Trophoblast cell (in vitro differentiated cells and primary cell): ENCODE measurements at regions not wholly inside any gene's neighbourhood (a gene's known extent, or its start where the extent isn't known, plus 50 kb on each side); places are given as distances from the start of the nearest gene placed in this dataset.
A peak's percentile ranks its signal among the peaks of the same experiment; 100 is the strongest.

Experiments
- DNase-seq, 2 donors: peaks; one replicate each; pipeline ENCODE4 v3.0.0-alpha.2; 2016
- H2AFZ ChIP-seq: 2 replicates; pipeline ENCODE4 v1.6.1; 2013; ENCODE audit warnings: low read length, moderate library complexity, mild to moderate bottlenecking; ENCODE audit not compliant: insufficient read depth, poor library complexity
- H2AK5ac ChIP-seq: 2 replicates; pipeline ENCODE4 v1.6.1; 2013; ENCODE audit warnings: mild to moderate bottlenecking, low read length
- H2BK120ac ChIP-seq: 2 replicates; pipeline ENCODE4 v1.6.1; 2013; ENCODE audit warnings: low read length, mild to moderate bottlenecking, moderate library complexity; ENCODE audit not compliant: insufficient read depth, poor library complexity
- H2BK12ac ChIP-seq: 2 replicates; pipeline ENCODE4 v1.6.1; 2013; ENCODE audit warnings: mild to moderate bottlenecking, low read length, moderate library complexity
- H2BK5ac ChIP-seq: 2 replicates; pipeline ENCODE4 v1.6.1; 2013; ENCODE audit warnings: low read length, low read depth, moderate library complexity, mild to moderate bottlenecking; ENCODE audit not compliant: poor library complexity
- H3K14ac ChIP-seq: 2 replicates; pipeline ENCODE4 v1.6.1; 2013; ENCODE audit warnings: mild to moderate bottlenecking, low read length
- H3K18ac ChIP-seq: 2 replicates; pipeline ENCODE4 v1.6.1; 2013; ENCODE audit warnings: mild to moderate bottlenecking, low read length
- H3K23ac ChIP-seq: 2 replicates; pipeline ENCODE4 v1.6.1; 2013; ENCODE audit warnings: low read length
- H3K27ac ChIP-seq: 2 replicates; pipeline ENCODE4 v1.5.1; 2013; ENCODE audit warnings: low read depth, mild to moderate bottlenecking, inconsistent platforms, low read length, moderate library complexity
- H3K27me3 ChIP-seq: 2 replicates; pipeline ENCODE4 v1.6.1; 2013; ENCODE audit warnings: inconsistent platforms, mild to moderate bottlenecking, low read length, moderate library complexity; ENCODE audit not compliant: insufficient read depth
- H3K36me3 ChIP-seq, 2 experiments: 1 replicate in 1 of 2; 2 replicates in 1 of 2; pipeline ENCODE4 v1.6.1; 2013; ENCODE audit warnings: low read length in 2 of 2, mild to moderate bottlenecking in 2 of 2, moderate library complexity in 1 of 2; ENCODE audit not compliant: insufficient read depth in 2 of 2, control insufficient read depth in 1 of 2
- H3K4ac ChIP-seq: 2 replicates; pipeline ENCODE4 v1.6.1; 2013; ENCODE audit warnings: low read depth, mild to moderate bottlenecking, low read length, moderate library complexity
- H3K4me1 ChIP-seq, 2 experiments: 1 replicate in 1 of 2; 2 replicates in 1 of 2; pipeline ENCODE4 v1.6.1; 2013; ENCODE audit warnings: low read length in 2 of 2, mild to moderate bottlenecking in 2 of 2, moderate library complexity in 1 of 2; ENCODE audit not compliant: insufficient read depth in 2 of 2, control insufficient read depth in 1 of 2
- H3K4me2 ChIP-seq: 2 replicates; pipeline ENCODE4 v1.6.1; 2013; ENCODE audit warnings: inconsistent platforms, mild to moderate bottlenecking, low read length, moderate library complexity
- H3K4me3 ChIP-seq: 2 replicates; pipeline ENCODE4 v1.5.1; 2013; ENCODE audit warnings: mild to moderate bottlenecking, low read depth, low read length, inconsistent platforms
- H3K79me1 ChIP-seq: one replicate; pipeline ENCODE4 v1.6.1; 2013; ENCODE audit warnings: low read length
- H3K79me2 ChIP-seq: 2 replicates; pipeline ENCODE4 v1.6.1; 2013; ENCODE audit warnings: low read length, mild to moderate bottlenecking; ENCODE audit not compliant: control insufficient read depth, insufficient read depth, poor library complexity
- H3K9ac ChIP-seq: 2 replicates; pipeline ENCODE4 v1.6.1; 2013; ENCODE audit warnings: mild to moderate bottlenecking, low read length
- H3K9me3 ChIP-seq: 2 replicates; pipeline ENCODE4 v1.6.1; 2013; ENCODE audit warnings: low read depth, mild to moderate bottlenecking, control low read depth, inconsistent platforms, low read length; ENCODE audit not compliant: insufficient read depth
- H4K12ac ChIP-seq: 2 replicates; pipeline ENCODE4 v1.6.1; 2013; ENCODE audit warnings: low read depth, mild to moderate bottlenecking, low read length, moderate library complexity
- H4K8ac ChIP-seq: 2 replicates; pipeline ENCODE4 v1.6.1; 2013; ENCODE audit warnings: low read depth, mild to moderate bottlenecking, low read length, moderate library complexity
- H4K91ac ChIP-seq: one replicate; pipeline ENCODE4 v1.6.1; 2013; ENCODE audit warnings: low read depth, mild to moderate bottlenecking, low read length, moderate library complexity
- WGBS: extraction: QIAGEN DNeasy Blood & Tissue Kit; methylation state at CpG from one replicate; pipeline ENCODE4 v1.1.7; 2013; ENCODE audit warnings: missing lambda C conversion rate; ENCODE audit not compliant: insufficient read length, insufficient coverage; ENCODE audit errors: extremely low coverage; 5-methylcytosine and 5-hydroxymethylcytosine counted together

GRCh38 chr13:47813718-47814117 is 187.4 kb downstream of the SUCLA2 start:
- Histone ChIP-seq H2BK12ac (no peak overlapping the region), H3K4me1 (peaks cover 6 to 7% of the 10 kb centered on the region in 2 experiments), H4K12ac (no peak overlapping the region), H3K27ac (no peak overlapping the region), H2BK5ac (no peak overlapping the region), H4K91ac (no peak overlapping the region), H3K23ac (no peak overlapping the region), H3K18ac (no peak overlapping the region), H2BK120ac (no peak overlapping the region), H2AFZ (no peak overlapping the region), H3K14ac (no peak overlapping the region), H3K4ac (no peak overlapping the region), H3K36me3 (no peaks in the 10 kb centered on the region), H4K8ac (no peak overlapping the region), H2AK5ac (no peak overlapping the region), H3K79me1 (peaks cover 2% of the 10 kb centered on the region), H3K27me3 (no peaks in the 10 kb centered on the region), H3K4me2 (no peak overlapping the region), H3K79me2 (peaks cover 2% of the 10 kb centered on the region), H3K9me3 (no peaks in the 10 kb centered on the region), H3K9ac (no peak overlapping the region), H3K4me3 (no peak overlapping the region)
- WGBS, result no CpG with 5 or more reads among the region's 1 CpG
- no peak for DNase-seq

GRCh38 chr13:47809411-47809810 is 191.7 kb downstream of the SUCLA2 start:
- no peak overlapping the region for H3K18ac ChIP-seq
- H3K27me3 ChIP-seq, result no peaks in the 10 kb centered on the region

GRCh38 chr13:47803131-47803530 is 197.9 kb downstream of the SUCLA2 start:
- Histone ChIP-seq H3K79me2 (no peaks in the 10 kb centered on the region), H3K23ac (no peak overlapping the region), H2BK120ac (no peak overlapping the region), H3K14ac (no peak overlapping the region), H2AK5ac (no peak overlapping the region), H3K79me1 (no peaks in the 10 kb centered on the region), H3K27me3 (no peaks in the 10 kb centered on the region), H2AFZ (no peak overlapping the region), H4K12ac (no peak overlapping the region), H2BK5ac (no peak overlapping the region), H3K4me3 (no peak overlapping the region), H3K4ac (no peak overlapping the region), H3K4me1 (no peaks in the 10 kb centered on the region), H3K27ac (no peak overlapping the region), H3K18ac (no peak overlapping the region), H3K4me2 (no peak overlapping the region), H3K9ac (no peak overlapping the region), H4K91ac (no peak overlapping the region), H4K8ac (no peak overlapping the region), H3K9me3 (peaks cover 1% of the 10 kb centered on the region), H3K36me3 (no peaks in the 10 kb centered on the region), H2BK12ac (no peak overlapping the region)
- no CpG with 5 or more reads among the region's 2 CpGs for WGBS
- peak; percentile 51 to 91 for DNase-seq

More at GRCh38 chr13:47809411-47809810, 191.7 kb downstream of the SUCLA2 start:
- Histone ChIP-seq H3K9me3 (no peaks in the 10 kb centered on the region), H2BK120ac (no peak overlapping the region), H3K79me2 (peaks cover 2% of the 10 kb centered on the region), H4K91ac (no peak overlapping the region), H3K36me3 (no peaks in the 10 kb centered on the region), H3K23ac (no peak overlapping the region), H2BK5ac (no peak overlapping the region), H3K4me1 (peaks cover 2 to 3% of the 10 kb centered on the region in 2 experiments), H2AK5ac (no peak overlapping the region), H4K8ac (no peak overlapping the region), H3K79me1 (peaks cover 2% of the 10 kb centered on the region), H3K4me2 (peak overlapping the region; percentile 25), H3K14ac (no peak overlapping the region), H4K12ac (no peak overlapping the region), H3K27ac (no peak overlapping the region), H2AFZ (no peak overlapping the region), H3K9ac (no peak overlapping the region), H3K4ac (no peak overlapping the region), H3K4me3 (no peak overlapping the region), H2BK12ac (no peak overlapping the region)
- peak; percentile 72 to 92 for DNase-seq
- WGBS, result no CpG with 5 or more reads among the region's 1 CpG

- Histone ChIP-seq H3K27ac (no peak overlapping the region), H3K4me1 (peaks cover 0 to 3% of the 10 kb centered on the region in 2 experiments), H3K36me3 (no peaks in the 10 kb centered on the region), H4K12ac (no peak overlapping the region), H3K18ac (no peak overlapping the region), H3K4me3 (no peak overlapping the region), H2AFZ (no peak overlapping the region), H3K79me2 (no peaks in the 10 kb centered on the region), H3K27me3 (no peaks in the 10 kb centered on the region), H2BK120ac (no peak overlapping the region), H3K9ac (no peak overlapping the region), H3K14ac (no peak overlapping the region), H2BK12ac (no peak overlapping the region), H4K91ac (no peak overlapping the region), H3K4ac (no peak overlapping the region), H3K23ac (no peak overlapping the region), H2BK5ac (no peak overlapping the region), H3K9me3 (peaks cover 1% of the 10 kb centered on the region), H2AK5ac (no peak overlapping the region), H4K8ac (no peak overlapping the region), H3K4me2 (no peak overlapping the region), H3K79me1 (no peaks in the 10 kb centered on the region)
- WGBS, result no CpG with 5 or more reads among the region's 3 CpGs
- no peak for DNase-seq
Observed at GRCh38 chr13:47801555-47801954, 199.5 kb downstream of the SUCLA2 start.
